GM12872 (cell line): ENCODE measurements at regions not wholly inside any gene's neighbourhood (a gene's known extent, or its start where the extent isn't known, plus 50 kb on each side); places are given as distances from the start of the nearest gene placed in this dataset.

Experiments used
- TF ChIP-seq, protein P1 (sequence below): IDR thresholded peaks from 3 replicates; pipeline ENCODE4 v1.5.1; 2011; ENCODE audit warnings: low read depth, mild to moderate bottlenecking, low read length, moderate library complexity; ENCODE audit not compliant: insufficient read depth

DNA sequence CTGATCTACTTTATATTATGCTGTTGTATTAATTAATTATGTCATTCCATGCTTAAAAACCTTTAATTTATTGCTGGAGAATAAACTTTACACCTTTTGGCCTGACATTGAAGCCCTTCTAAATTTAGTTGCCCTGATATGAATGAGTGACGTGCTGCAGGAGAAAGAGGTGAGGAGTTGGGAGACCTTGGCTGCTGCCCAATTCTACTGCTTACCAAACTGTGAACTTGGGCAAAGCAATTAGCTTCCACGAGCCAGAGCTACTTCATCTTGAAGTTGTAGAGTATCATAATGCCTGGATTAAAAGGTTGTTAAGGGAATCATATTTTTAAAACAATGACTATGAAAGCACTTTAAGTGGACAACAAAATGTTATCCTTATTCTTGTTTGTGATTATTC is 126.8 kb upstream of the DEPDC1 start:
- TF ChIP-seq, protein P1, sequence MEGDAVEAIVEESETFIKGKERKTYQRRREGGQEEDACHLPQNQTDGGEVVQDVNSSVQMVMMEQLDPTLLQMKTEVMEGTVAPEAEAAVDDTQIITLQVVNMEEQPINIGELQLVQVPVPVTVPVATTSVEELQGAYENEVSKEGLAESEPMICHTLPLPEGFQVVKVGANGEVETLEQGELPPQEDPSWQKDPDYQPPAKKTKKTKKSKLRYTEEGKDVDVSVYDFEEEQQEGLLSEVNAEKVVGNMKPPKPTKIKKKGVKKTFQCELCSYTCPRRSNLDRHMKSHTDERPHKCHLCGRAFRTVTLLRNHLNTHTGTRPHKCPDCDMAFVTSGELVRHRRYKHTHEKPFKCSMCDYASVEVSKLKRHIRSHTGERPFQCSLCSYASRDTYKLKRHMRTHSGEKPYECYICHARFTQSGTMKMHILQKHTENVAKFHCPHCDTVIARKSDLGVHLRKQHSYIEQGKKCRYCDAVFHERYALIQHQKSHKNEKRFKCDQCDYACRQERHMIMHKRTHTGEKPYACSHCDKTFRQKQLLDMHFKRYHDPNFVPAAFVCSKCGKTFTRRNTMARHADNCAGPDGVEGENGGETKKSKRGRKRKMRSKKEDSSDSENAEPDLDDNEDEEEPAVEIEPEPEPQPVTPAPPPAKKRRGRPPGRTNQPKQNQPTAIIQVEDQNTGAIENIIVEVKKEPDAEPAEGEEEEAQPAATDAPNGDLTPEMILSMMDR, result no peak

DNA sequence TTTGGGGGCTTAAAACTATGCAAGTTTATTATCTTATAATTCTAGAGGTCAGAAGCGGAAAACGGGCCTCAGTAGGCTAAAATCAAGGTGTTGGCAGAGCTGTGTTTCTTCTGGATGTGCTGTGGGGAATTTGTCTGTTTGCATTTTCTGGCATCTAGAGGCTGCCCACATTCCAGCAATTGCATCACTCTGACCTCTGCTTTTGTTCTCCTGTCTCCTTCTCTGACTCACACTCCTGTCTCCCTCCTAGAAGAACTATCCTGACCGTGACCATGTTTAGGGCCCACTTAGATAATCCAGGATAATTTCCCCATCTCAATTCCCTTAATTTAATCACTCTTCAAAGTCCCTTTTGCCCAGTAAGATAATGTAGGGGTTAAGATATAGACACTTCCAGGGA is 127.4 kb upstream of the DEPDC1 start:
- TF ChIP-seq, protein P1, result no peak

DNA sequence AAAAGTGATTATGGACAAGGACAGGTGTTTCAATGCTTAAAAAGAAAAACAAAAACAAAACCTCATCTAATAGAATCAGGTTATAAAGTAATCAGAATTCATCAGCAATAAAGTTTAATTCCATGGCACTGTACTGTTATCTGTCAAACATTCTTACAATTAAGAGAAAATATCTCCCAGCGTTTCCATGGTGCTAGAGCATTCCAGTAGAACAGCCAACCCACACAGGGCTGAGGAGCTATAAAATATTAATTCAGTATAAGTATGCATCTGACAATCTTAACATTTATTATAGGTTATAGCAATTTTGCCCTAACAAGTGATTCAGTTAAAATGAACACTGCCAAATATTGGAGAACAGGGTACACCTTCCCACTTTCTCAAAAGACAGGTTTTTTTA is 128.7 kb upstream of the DEPDC1 start:
- TF ChIP-seq, protein P1, result no peak

DNA sequence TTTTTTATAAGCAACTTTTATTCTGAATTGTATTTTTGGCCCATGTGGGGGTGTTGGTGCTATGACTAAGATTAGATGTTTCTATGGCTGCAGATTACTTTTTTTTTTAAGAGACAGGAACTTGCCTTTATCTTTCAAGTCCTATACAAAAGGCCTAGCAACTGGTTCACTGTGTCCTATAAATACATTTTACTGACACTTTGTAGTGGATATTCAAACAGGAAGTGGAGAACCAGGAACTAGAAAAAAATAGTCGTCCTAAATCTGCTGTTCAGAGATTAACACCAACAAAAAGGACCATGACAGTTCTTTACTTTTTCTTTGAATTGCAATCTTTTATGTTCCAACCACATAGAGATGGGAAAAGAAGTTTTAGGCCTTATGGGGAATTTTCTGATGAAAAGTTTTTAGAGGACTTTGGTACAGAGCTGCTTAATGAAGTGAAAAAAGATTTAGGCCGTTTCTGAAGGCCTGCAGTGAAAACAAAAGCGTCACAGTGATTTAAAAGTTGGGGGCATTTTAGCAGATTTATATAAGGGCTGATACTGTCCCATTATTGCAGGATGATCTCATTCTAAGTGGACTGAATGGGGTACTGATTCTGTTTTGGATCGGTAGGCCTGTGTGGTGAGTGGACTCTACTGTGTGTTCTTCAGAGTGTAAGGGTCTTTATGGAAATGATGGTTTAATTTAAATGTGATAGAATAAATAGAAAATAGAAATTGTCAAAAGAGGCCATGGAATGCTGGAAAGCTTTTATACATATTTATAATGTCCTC is 136.4 kb upstream of the DEPDC1 start:
- TF ChIP-seq, protein P1, result no peak

DNA sequence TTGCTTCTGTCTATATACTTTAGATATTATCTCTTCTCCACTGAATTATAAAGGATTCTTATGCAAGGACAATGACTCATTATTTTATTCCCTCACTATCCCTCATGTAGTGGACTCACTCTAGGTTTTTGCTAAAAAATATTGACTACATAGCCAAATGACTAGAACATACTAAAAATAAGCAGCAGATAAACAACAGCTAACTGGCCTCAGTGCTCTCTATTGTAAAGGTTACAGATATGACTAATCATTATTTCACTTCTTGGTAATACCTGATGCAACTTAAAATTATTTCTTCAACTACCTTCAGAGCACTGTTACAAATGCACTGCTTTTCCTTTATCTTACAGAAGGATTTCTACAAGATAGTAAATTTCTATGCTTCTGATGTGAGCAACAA is 147.6 kb upstream of the DEPDC1 start:
- TF ChIP-seq, protein P1, result no peak

DNA sequence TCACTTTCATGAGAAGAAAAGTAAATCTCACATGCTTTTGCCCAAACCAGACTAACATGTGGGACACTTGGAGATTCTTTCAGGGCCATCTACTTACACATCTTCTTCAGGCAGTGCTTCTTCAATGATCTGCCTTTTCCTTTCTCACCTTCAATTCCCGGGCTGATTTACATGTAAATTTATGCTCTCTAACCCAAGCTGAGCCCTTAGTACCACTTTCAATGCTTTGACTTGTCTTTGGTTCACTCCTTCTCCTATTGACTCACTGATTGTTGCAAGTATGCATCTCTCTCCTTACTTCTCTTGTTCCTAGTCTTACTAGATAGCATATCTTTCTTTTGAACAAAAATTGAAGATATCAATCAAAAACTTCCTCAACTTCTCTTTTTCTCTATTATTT is 154.2 kb upstream of the DEPDC1 start:
- TF ChIP-seq, protein P1, result no peak

DNA sequence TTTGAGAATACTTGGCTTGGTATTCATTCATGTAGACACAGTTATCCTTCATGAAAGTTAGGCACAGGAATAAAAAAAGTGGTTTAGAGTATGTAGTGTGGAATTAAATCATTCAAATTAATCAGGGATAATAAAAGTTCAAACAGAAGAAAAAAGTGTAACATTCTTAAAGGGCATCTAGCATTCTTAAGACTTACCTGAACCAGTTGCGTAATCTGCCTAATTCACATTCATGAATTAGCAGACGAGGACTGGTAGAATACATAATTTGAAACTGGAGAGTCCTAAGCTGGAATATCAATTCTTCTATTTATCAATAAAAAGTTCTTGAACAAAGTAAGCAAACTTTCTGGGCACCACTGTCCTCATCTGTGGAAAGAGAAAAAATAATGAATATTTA is 157.0 kb upstream of the DEPDC1 start:
- TF ChIP-seq, protein P1, result no peak
